ENCODE measurements at regions not wholly inside any gene's neighbourhood (a gene's known extent, or its start where the extent isn't known, plus 50 kb on each side); places are given as distances from the start of the nearest gene placed in this dataset.
"Not testable (repeated sequence)": the region's sequence is repeated elsewhere in the genome, so short reads cannot be mapped to it uniquely, and the experiment has no call there.

GRCh38 chrX:121854614-121854911 is 807.2 kb downstream of the GLUD2 start:
- DNase-seq (ENCODE audit: low read depth), result no peak

GRCh38 chrX:121858867-121859647 is 811.6 kb downstream of the GLUD2 start:
- no peak for DNase-seq (ENCODE audit: low read depth)

GRCh38 chrX:121863976-121864375 is 816.6 kb downstream of the GLUD2 start:
- no peak for DNase-seq (ENCODE audit: low read depth)

GRCh38 chrX:121864561-121864960 is 817.2 kb downstream of the GLUD2 start:
- no peak for DNase-seq (ENCODE audit: low read depth)

- no peak for DNase-seq (ENCODE audit: low read depth)
Observed at GRCh38 chrX:121869876-121870477, 822.6 kb downstream of the GLUD2 start.

- DNase-seq (ENCODE audit: low read depth), result no peak
Observed at GRCh38 chrX:121871122-121871521, 823.7 kb downstream of the GLUD2 start.

GRCh38 chrX:121876305-121876704 is 828.9 kb downstream of the GLUD2 start:
- peak; percentile 65 for DNase-seq (ENCODE audit: low read depth)

- not testable (repeated sequence) for DNase-seq (ENCODE audit: low read depth)
Observed at GRCh38 chrX:121877337-121877736, 829.9 kb downstream of the GLUD2 start.

GRCh38 chrX:121886557-121886956 is 839.1 kb downstream of the GLUD2 start:
- no peak for DNase-seq (ENCODE audit: low read depth)

- no peak for DNase-seq (ENCODE audit: low read depth)
Observed at GRCh38 chrX:121894756-121895155, 847.3 kb downstream of the GLUD2 start.

GRCh38 chrX:121902463-121902862 is 855.1 kb downstream of the GLUD2 start:
- no peak for DNase-seq (ENCODE audit: low read depth)

- DNase-seq (ENCODE audit: low read depth), result no peak
Observed at GRCh38 chrX:121903961-121904360, 856.6 kb downstream of the GLUD2 start.

GRCh38 chrX:121921258-121921657 is 873.8 kb downstream of the GLUD2 start:
- DNase-seq (ENCODE audit: low read depth), result no peak

GRCh38 chrX:121931567-121931966 is 884.2 kb downstream of the GLUD2 start:
- no peak for DNase-seq (ENCODE audit: low read depth)

- no peak for DNase-seq (ENCODE audit: low read depth)
Observed at GRCh38 chrX:121932688-121933087, 885.3 kb downstream of the GLUD2 start.

GRCh38 chrX:121949041-121949760 is 901.8 kb downstream of the GLUD2 start:
- no peak for DNase-seq (ENCODE audit: low read depth)

- peak; percentile 44 for DNase-seq (ENCODE audit: low read depth)
Observed at GRCh38 chrX:121958886-121959285, 911.5 kb downstream of the GLUD2 start.

GRCh38 chrX:121975671-121976070 is 928.3 kb downstream of the GLUD2 start:
- no peak for DNase-seq (ENCODE audit: low read depth)

GRCh38 chrX:121987163-121987562 is 939.8 kb downstream of the GLUD2 start:
- DNase-seq (ENCODE audit: low read depth), result peak; percentile 51

GRCh38 chrX:121987835-121988234 is 940.4 kb downstream of the GLUD2 start:
- no peak for DNase-seq (ENCODE audit: low read depth)

GRCh38 chrX:122004127-122004526 is 956.7 kb downstream of the GLUD2 start:
- no peak for DNase-seq (ENCODE audit: low read depth)

GRCh38 chrX:122026665-122027064 is 979.3 kb downstream of the GLUD2 start:
- no peak for DNase-seq (ENCODE audit: low read depth)

- peak; percentile 18 for DNase-seq (ENCODE audit: low read depth)
Observed at GRCh38 chrX:122046226-122046625, 998.8 kb downstream of the GLUD2 start.
